ENCODE measurements at regions not wholly inside any gene's neighbourhood (a gene's known extent, or its start where the extent isn't known, plus 50 kb on each side); places are given as distances from the start of the nearest gene placed in this dataset.

DNA sequence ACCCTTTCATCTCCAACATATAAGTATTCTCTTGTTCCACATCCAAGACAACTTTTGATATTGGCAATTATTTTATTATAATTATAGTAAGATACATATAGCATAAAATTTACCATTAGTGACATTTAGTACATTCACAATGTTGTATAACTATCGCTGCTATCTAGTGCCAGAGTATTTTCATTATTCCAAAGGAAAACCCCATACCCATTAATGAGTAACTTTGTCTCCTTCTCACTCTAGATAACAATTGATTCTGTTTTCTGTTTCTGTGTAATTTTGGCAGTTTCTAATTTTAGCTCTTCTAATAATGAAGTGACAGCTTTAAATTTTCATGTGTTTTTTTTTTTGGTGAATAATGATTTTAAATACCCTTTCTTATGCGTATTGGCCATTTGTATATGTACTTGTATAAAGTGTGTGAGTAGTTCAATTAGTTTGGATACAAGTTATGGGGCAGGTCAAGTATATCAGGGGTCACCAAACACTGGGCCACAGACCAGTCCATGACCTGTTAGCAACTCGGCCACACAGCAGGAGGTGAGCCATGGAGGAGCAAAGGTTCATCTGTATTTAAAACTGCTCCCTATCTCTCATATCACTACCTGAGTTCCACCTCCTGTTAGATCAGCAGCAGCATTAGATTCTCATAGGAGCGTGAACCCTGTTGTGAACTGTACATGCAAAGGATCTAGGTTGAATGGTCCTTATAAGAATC lies 97.2 kb upstream of the SYT1 start:
- ATAC-seq (ENCODE audit: poor library complexity), result no peak
- TF ChIP-seq, protein P1, sequence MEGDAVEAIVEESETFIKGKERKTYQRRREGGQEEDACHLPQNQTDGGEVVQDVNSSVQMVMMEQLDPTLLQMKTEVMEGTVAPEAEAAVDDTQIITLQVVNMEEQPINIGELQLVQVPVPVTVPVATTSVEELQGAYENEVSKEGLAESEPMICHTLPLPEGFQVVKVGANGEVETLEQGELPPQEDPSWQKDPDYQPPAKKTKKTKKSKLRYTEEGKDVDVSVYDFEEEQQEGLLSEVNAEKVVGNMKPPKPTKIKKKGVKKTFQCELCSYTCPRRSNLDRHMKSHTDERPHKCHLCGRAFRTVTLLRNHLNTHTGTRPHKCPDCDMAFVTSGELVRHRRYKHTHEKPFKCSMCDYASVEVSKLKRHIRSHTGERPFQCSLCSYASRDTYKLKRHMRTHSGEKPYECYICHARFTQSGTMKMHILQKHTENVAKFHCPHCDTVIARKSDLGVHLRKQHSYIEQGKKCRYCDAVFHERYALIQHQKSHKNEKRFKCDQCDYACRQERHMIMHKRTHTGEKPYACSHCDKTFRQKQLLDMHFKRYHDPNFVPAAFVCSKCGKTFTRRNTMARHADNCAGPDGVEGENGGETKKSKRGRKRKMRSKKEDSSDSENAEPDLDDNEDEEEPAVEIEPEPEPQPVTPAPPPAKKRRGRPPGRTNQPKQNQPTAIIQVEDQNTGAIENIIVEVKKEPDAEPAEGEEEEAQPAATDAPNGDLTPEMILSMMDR (IDR thresholded peaks at IDR 0.05), result no peak

GRCh38 chr12:78778339-78778738 lies 86.2 kb upstream of the SYT1 start:
- Histone ChIP-seq H3K4me3 (ENCODE audit: low read length) (no peak overlapping the region), H3K9me3 (ENCODE audit: control insufficient read depth in 1 of 2, insufficient read depth in 1 of 2, low read length in 2 of 2) (no peaks in the 10 kb centered on the region), H3K27me3 (ENCODE audit: control insufficient read depth in 1 of 2, insufficient read depth in 2 of 2, low read length in 2 of 2) (no peaks in the 10 kb centered on the region), H3K36me3 (ENCODE audit: insufficient read depth, low read length) (no peaks in the 10 kb centered on the region), H3K4me1 (ENCODE audit: insufficient read depth, low read length) (no peaks in the 10 kb centered on the region), H3K27ac (ENCODE audit: low read depth in 1 of 2, low read length in 2 of 2) (no peak overlapping the region)
- Mint-ChIP-seq H3K27ac (no peak overlapping the region), H3K4me3 (no peak overlapping the region), H3K4me1 (ENCODE audit: low read depth) (no peaks in the 10 kb centered on the region), H3K9me3 (no peaks in the 10 kb centered on the region), H3K36me3 (ENCODE audit: low read depth) (no peaks in the 10 kb centered on the region), H3K27me3 (no peaks in the 10 kb centered on the region)
- DNase-seq, result no peak
- ATAC-seq (ENCODE audit: poor library complexity), result no peak
- TF ChIP-seq, protein P1 (IDR thresholded peaks at IDR 0.05), result no peak
- CTCF ChIA-PET, result interaction anchor here (0.6 kb wide), 1 partner anchor 15 kb away, joined by 3 read pairs; no protein-coding TSS in a partner anchor
- intact Hi-C loops (cut with DNase I, micrococcal nuclease), result no loop called here
- POLR2A ChIA-PET, result no interaction called here

More for the DNA sequence above, 97.2 kb upstream of the SYT1 start:
- Histone ChIP-seq H3K36me3 (ENCODE audit: insufficient read depth, low read length) (no peaks in the 10 kb centered on the region), H3K4me1 (ENCODE audit: insufficient read depth, low read length) (no peaks in the 10 kb centered on the region), H3K27ac (ENCODE audit: low read depth in 1 of 2, low read length in 2 of 2) (no peak overlapping the region), H3K4me3 (ENCODE audit: low read length) (no peak overlapping the region), H3K27me3 (ENCODE audit: control insufficient read depth in 1 of 2, insufficient read depth in 2 of 2, low read length in 2 of 2) (no peaks in the 10 kb centered on the region), H3K9me3 (ENCODE audit: control insufficient read depth in 1 of 2, insufficient read depth in 1 of 2, low read length in 2 of 2) (no peaks in the 10 kb centered on the region)
- Mint-ChIP-seq H3K9me3 (peaks cover 12% of the 10 kb centered on the region), H3K4me3 (no peak overlapping the region), H3K36me3 (ENCODE audit: low read depth) (no peaks in the 10 kb centered on the region), H3K27me3 (no peaks in the 10 kb centered on the region), H3K4me1 (ENCODE audit: low read depth) (no peaks in the 10 kb centered on the region), H3K27ac (no peak overlapping the region)
- no peak for DNase-seq
- intact Hi-C loops (cut with DNase I, micrococcal nuclease), result no loop called here
- ChIA-PET CTCF (no interaction called here), POLR2A (no interaction called here)

DNA sequence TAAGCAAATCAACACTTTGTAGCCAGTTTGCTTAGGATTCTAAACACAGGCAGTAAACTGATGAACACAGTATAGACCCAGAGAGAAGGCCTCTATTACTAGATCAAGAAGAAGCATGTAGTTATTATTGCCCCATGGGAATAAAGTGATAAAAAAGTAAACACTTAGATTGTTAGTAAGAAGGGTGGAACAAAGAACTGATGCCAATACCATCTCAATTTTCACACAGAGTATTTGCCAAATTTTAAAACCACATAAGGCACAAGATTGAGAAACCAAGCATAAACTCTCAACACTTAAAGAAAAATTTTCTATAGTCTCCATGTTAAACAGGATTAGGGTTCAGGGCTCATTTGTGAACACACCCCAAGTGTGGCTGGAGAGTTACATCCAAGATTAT lies 77.0 kb upstream of the SYT1 start:
- ChIA-PET CTCF (no interaction called here), POLR2A (no interaction called here)
- DNase-seq, result no peak
- Histone ChIP-seq H3K27ac (ENCODE audit: low read depth in 1 of 2, low read length in 2 of 2) (no peak overlapping the region), H3K4me1 (ENCODE audit: insufficient read depth, low read length) (no peaks in the 10 kb centered on the region), H3K36me3 (ENCODE audit: insufficient read depth, low read length) (no peaks in the 10 kb centered on the region), H3K9me3 (ENCODE audit: control insufficient read depth in 1 of 2, insufficient read depth in 1 of 2, low read length in 2 of 2) (no peaks in the 10 kb centered on the region), H3K4me3 (ENCODE audit: low read length) (no peak overlapping the region), H3K27me3 (ENCODE audit: control insufficient read depth in 1 of 2, insufficient read depth in 2 of 2, low read length in 2 of 2) (no peaks in the 10 kb centered on the region)
- Mint-ChIP-seq H3K4me3 (no peak overlapping the region), H3K27me3 (no peaks in the 10 kb centered on the region), H3K4me1 (ENCODE audit: low read depth) (no peaks in the 10 kb centered on the region), H3K9me3 (peaks cover 3% of the 10 kb centered on the region), H3K27ac (no peak overlapping the region), H3K36me3 (ENCODE audit: low read depth) (no peaks in the 10 kb centered on the region)
- TF ChIP-seq, protein P1 (IDR thresholded peaks at IDR 0.05), result no peak
- intact Hi-C loops (cut with DNase I, micrococcal nuclease), result no loop called here
- no peak for ATAC-seq (ENCODE audit: poor library complexity)
